NT2/D1 (cell line): ENCODE measurements at regions not wholly inside any gene's neighbourhood (a gene's known extent, or its start where the extent isn't known, plus 50 kb on each side); places are given as distances from the start of the nearest gene placed in this dataset.
"Not testable (repeated sequence)": the region's sequence is repeated elsewhere in the genome, so short reads cannot be mapped to it uniquely, and the experiment has no call there.

ENCODE experiments used
- SUZ12 ChIP-seq: IDR thresholded peaks from 2 replicates; pipeline ENCODE4 v1.6.1; 2011; ENCODE audit not compliant: insufficient read length, insufficient read depth; ENCODE audit errors: extremely low read depth
- YY1 ChIP-seq: IDR thresholded peaks from 2 replicates; pipeline ENCODE4 v1.6.1; 2011; ENCODE audit not compliant: insufficient read length, insufficient read depth
- ZNF274 ChIP-seq: IDR thresholded peaks from 2 replicates; pipeline ENCODE4 v1.6.1; 2011; ENCODE audit warnings: mild to moderate bottlenecking, low read depth, low read length

- not testable (repeated sequence) for TF ChIP-seq YY1, ZNF274, SUZ12
Observed at GRCh38 chr11:7192785-7193184, 58.9 kb upstream of the SYT9 start.
